Karpas-422 (cell line): ENCODE measurements at regions not wholly inside any gene's neighbourhood (a gene's known extent, or its start where the extent isn't known, plus 50 kb on each side); places are given as distances from the start of the nearest gene placed in this dataset.

Experiments
- DNase-seq: peaks from one replicate; pipeline ENCODE4 v3.0.0-alpha.2; 2015
- H2AFZ ChIP-seq: fragments of 200-600 bp; sonication (generic); 2 replicates; pipeline ENCODE4 v1.6.1; 2014; ENCODE audit warnings: antibody characterized with exemption, low read length, mixed read lengths
- H3K27ac ChIP-seq: fragments of 200-600 bp; sonication (generic); 2 replicates; pipeline ENCODE4 v1.5.1; 2014; ENCODE audit warnings: mild to moderate bottlenecking, low read length, moderate library complexity
- H3K27me3 ChIP-seq: fragments of 200-600 bp; sonication (generic); 2 replicates; pipeline ENCODE4 v1.6.1; 2014; ENCODE audit warnings: low read length, mixed read lengths
- H3K36me3 ChIP-seq: fragments of 200-600 bp; sonication (generic); 2 replicates; pipeline ENCODE4 v1.6.1; 2014; ENCODE audit warnings: low read length, mixed read lengths; ENCODE audit not compliant: insufficient read depth
- H3K4me1 ChIP-seq: fragments of 200-600 bp; sonication (generic); 2 replicates; pipeline ENCODE4 v1.6.1; 2014; ENCODE audit warnings: mild to moderate bottlenecking, low read length, mixed read lengths
- H3K4me2 ChIP-seq: fragments of 200-600 bp; sonication (generic); 2 replicates; pipeline ENCODE4 v1.6.1; 2014; ENCODE audit warnings: low read length, low read depth, mild to moderate bottlenecking; ENCODE audit not compliant: poor library complexity, severe bottlenecking
- H3K4me3 ChIP-seq: fragments of 200-600 bp; sonication (generic); 2 replicates; pipeline ENCODE4 v1.5.1; 2014; ENCODE audit warnings: mild to moderate bottlenecking, antibody characterized with exemption, low read length, mixed read lengths
- H3K79me2 ChIP-seq: fragments of 200-600 bp; sonication (generic); 2 replicates; pipeline ENCODE4 v1.6.1; 2014; ENCODE audit warnings: mild to moderate bottlenecking, low read length, mixed read lengths
- H3K9ac ChIP-seq: fragments of 200-600 bp; sonication (generic); 2 replicates; pipeline ENCODE4 v1.6.0; 2014; ENCODE audit warnings: low read length
- H3K9me2 ChIP-seq: fragments of 200-600 bp; sonication (generic), shearing (Covaris generic); replicated peaks from 2 replicates; pipeline ENCODE4 v1.6.0; 2014; ENCODE audit warnings: mild to moderate bottlenecking, low read length, moderate library complexity; ENCODE audit not compliant: insufficient read depth
- H3K9me3 ChIP-seq: fragments of 300-700, 200-600 bp; sonication (generic); 2 replicates; pipeline ENCODE4 v1.6.1; 2014; ENCODE audit warnings: low read length, mixed read lengths
- H4K20me1 ChIP-seq: fragments of 200-600 bp; sonication (generic); 2 replicates; pipeline ENCODE4 v1.6.1; 2014; ENCODE audit warnings: mild to moderate bottlenecking, antibody characterized with exemption, low read length, low read depth; ENCODE audit not compliant: insufficient read depth

DNA sequence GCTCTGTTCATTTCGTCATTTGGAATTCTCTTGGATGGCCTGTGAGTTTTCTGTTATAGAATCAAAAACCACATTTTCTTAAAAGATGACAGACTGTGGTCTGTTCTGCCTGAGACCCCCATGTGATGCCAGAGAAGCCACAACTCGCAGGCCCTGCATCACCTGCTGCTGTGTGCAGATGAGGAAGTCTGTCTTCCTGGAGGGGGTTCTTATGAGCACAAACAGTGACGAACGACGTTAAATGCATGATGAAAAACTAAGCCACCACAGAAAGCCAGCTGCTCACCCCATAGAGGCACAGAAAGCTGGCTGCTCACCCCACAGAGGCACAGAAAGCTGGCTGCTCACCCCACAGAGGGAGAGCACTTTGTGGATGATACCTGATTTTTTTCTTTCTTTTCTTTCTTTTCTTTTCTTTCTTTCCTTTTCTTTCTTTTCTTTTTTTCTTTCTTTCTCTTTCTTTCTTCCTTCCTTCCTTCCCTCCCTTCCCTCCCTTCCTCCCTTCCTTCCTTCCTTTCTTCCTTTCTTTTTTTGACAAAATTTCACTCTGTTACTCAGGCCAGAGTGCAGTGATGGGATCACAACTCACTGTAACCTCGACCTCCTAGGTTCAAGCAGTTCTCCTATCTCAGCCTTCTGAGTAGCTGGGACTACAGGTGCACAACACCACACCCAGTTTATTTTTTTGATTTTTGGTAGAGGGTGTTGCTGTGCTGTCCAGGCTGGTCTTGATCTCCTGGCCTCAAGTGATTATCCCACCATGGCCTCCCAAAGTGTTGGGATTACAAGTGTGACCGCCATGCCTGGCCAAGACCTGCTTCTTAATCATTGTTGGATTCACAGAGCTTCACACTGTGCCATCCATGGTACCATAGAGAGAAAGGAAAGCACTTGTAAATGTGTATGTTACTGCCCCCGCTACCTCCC lies 1191.4 kb downstream of the UQCRFS1 start:
- DNase-seq: no peak
- H3K79me2 ChIP-seq: no peaks in the 10 kb centered on the region
- H3K9me3 ChIP-seq: no peaks in the 10 kb centered on the region
- H3K27me3 ChIP-seq: no peaks in the 10 kb centered on the region
- H3K9me2 ChIP-seq: no peaks in the 10 kb centered on the region
- H3K9ac ChIP-seq: no peak overlapping the region
- H3K27ac ChIP-seq: no peak overlapping the region
- H3K4me2 ChIP-seq: no peak overlapping the region
- H3K36me3 ChIP-seq: no peaks in the 10 kb centered on the region
- no peak overlapping the region for H3K4me3 ChIP-seq
- no peaks in the 10 kb centered on the region for H3K4me1 ChIP-seq
- H4K20me1 ChIP-seq: no peaks in the 10 kb centered on the region
- H2AFZ ChIP-seq: no peak overlapping the region

DNA sequence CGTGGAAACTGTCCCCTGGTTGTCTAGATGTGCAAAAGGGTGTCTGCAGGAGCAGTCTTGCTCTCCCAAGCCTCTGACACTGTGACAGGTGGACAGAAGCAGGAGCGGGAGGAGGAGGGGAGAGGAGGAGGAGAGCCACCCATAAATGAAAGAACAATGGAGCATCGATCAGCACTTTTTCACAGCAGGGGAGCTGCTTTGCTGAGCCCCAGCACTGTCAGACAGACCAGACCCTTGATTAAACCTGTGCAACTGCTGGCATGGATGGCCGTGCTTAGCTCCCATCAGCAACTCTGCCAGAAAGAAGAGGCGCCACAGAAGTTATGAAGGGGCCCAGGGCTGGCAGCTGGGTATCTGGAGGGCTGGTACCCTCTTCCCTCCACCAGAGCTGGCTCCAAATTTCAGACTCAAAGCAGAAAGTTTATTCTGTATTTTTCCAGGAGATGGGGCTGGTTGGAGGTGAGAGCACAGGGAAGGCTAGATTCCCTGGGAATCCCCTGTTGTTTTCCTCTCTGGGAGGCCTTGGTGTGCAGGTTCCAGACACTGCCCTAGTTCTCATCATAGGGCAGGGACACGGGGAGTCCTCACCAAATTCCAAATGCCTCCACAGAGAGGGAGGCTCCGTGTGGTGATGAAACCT lies 1192.2 kb downstream of the UQCRFS1 start:
- no peak overlapping the region for H2AFZ ChIP-seq
- no peaks in the 10 kb centered on the region for H3K9me2 ChIP-seq
- DNase-seq: no peak
- no peaks in the 10 kb centered on the region for H3K36me3 ChIP-seq
- H3K4me3 ChIP-seq: no peak overlapping the region
- no peaks in the 10 kb centered on the region for H3K9me3 ChIP-seq
- no peaks in the 10 kb centered on the region for H3K27me3 ChIP-seq
- H4K20me1 ChIP-seq: no peaks in the 10 kb centered on the region
- no peaks in the 10 kb centered on the region for H3K4me1 ChIP-seq
- no peaks in the 10 kb centered on the region for H3K79me2 ChIP-seq
- no peak overlapping the region for H3K27ac ChIP-seq
- no peak overlapping the region for H3K9ac ChIP-seq
- no peak overlapping the region for H3K4me2 ChIP-seq

DNA sequence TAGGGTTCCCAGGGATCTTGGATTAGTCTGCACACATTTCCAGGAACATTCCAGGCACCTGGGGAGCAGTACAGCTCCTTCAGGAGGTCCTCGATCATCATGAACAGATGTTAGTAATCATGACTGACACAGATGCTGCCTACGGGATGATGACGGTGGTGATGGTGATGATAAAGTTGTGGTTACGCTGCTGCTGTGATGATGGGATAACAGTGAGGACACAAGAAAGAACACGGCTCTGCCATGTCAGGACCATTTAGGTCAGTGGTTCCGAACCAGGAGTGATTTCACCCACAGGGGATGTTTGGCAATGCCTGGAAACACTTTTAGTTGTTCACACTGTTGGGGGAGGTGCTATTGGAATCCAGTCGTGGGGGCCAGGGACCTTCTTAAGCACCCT lies 1193.0 kb downstream of the UQCRFS1 start:
- H3K27ac ChIP-seq: no peak overlapping the region
- H3K9ac ChIP-seq: no peak overlapping the region
- no peaks in the 10 kb centered on the region for H4K20me1 ChIP-seq
- no peaks in the 10 kb centered on the region for H3K9me2 ChIP-seq
- no peaks in the 10 kb centered on the region for H3K36me3 ChIP-seq
- DNase-seq: no peak
- no peak overlapping the region for H3K4me3 ChIP-seq
- no peaks in the 10 kb centered on the region for H3K4me1 ChIP-seq
- no peaks in the 10 kb centered on the region for H3K27me3 ChIP-seq
- no peaks in the 10 kb centered on the region for H3K9me3 ChIP-seq
- H3K4me2 ChIP-seq: no peak overlapping the region
- no peak overlapping the region for H2AFZ ChIP-seq
- no peaks in the 10 kb centered on the region for H3K79me2 ChIP-seq

DNA sequence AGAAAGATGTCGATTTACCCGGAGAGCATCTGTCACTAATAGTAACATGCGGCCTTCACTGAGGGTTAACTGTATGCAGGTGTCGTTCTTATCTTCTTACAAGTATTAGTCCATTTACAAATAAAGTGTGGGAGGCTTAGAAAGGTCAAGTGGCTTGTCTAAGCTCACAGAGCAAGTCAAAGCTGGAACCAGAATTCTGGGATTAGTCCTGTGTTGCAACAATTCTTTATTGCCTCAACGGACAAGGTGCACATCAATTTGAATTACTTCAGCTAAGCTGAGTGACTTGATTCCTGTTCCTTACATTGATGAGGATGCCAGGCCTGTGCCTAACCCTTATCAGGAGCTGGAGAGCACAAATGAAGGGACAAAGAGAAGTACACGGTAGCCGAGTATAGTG lies 1193.6 kb downstream of the UQCRFS1 start:
- Histone ChIP-seq H3K4me3 (no peak overlapping the region), H3K4me1 (no peaks in the 10 kb centered on the region), H3K36me3 (no peaks in the 10 kb centered on the region), H2AFZ (no peak overlapping the region), H3K9me3 (no peaks in the 10 kb centered on the region), H3K9ac (no peak overlapping the region), H3K27me3 (no peaks in the 10 kb centered on the region), H3K27ac (no peak overlapping the region), H3K9me2 (no peaks in the 10 kb centered on the region), H4K20me1 (no peaks in the 10 kb centered on the region), H3K4me2 (no peak overlapping the region), H3K79me2 (no peaks in the 10 kb centered on the region)
- no peak for DNase-seq

DNA sequence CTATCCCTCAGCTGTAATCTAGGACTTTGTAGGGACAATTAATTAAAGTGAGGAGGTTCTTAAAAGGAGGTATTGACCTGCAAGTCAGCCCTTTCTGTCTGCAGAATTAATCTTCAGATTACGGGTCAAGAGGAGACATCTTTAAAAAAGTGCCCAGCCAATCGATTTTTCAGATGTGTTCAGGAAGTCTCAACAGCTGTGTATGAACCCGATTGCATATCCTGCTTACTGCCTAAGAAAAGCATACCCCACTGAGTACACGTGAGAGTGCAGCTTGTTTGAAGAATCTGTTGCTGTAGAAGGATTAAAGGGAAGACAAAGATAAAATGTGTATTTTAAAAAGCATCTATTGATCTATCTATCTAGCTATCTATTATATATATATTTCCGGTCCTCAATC lies 1194.5 kb downstream of the UQCRFS1 start:
- DNase-seq: no peak
- no peaks in the 10 kb centered on the region for H3K36me3 ChIP-seq
- no peak overlapping the region for H3K4me2 ChIP-seq
- H2AFZ ChIP-seq: no peak overlapping the region
- no peaks in the 10 kb centered on the region for H3K9me2 ChIP-seq
- H3K27ac ChIP-seq: no peak overlapping the region
- H3K9ac ChIP-seq: no peak overlapping the region
- no peaks in the 10 kb centered on the region for H3K79me2 ChIP-seq
- no peaks in the 10 kb centered on the region for H3K4me1 ChIP-seq
- no peaks in the 10 kb centered on the region for H3K27me3 ChIP-seq
- H3K9me3 ChIP-seq: no peaks in the 10 kb centered on the region
- no peak overlapping the region for H3K4me3 ChIP-seq
- H4K20me1 ChIP-seq: no peaks in the 10 kb centered on the region

DNA sequence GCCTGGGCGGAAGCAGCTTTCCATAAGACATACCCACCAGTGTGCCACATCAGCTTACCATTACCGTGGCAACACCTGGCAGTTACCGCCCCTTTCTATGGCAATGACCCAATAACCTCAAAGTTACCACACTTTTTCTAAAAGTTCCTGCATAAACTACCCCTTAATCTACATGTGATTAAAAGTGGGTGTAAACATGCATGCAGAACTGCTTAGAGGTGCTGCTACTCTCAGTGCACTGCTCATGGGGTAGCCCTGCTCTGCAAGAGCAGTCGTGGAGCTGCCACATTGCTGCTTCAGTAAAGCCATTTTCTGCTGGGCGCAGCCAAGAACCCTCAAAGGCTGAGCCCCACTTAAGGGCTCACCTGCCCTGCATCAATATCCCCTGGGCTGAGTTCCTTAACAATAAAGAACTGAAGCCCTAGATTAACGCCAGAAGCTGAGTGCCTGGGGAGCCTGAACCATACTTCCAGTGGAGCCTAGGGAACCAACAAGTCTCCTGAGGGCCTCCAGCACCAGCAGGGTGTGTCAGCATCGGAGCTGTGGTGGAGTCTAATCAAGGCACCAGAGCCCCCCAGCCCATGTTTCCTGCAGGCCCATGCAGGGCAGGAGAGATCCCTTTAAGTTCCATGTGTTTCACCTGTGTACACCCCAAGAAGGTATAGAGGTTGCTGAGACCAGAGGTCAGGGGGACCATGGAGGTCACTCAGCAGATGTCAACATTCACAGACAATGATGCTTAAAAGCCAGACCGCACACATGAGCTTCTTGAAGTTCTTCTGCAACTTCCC lies 1198.1 kb downstream of the UQCRFS1 start:
- no peak overlapping the region for H3K4me3 ChIP-seq
- no peak overlapping the region for H3K4me2 ChIP-seq
- no peaks in the 10 kb centered on the region for H3K4me1 ChIP-seq
- no peak overlapping the region for H3K9ac ChIP-seq
- H3K9me3 ChIP-seq: no peaks in the 10 kb centered on the region
- no peak overlapping the region for H3K27ac ChIP-seq
- no peak for DNase-seq
- no peaks in the 10 kb centered on the region for H3K36me3 ChIP-seq
- H3K9me2 ChIP-seq: no peaks in the 10 kb centered on the region
- H2AFZ ChIP-seq: no peak overlapping the region
- H3K27me3 ChIP-seq: no peaks in the 10 kb centered on the region
- no peaks in the 10 kb centered on the region for H4K20me1 ChIP-seq
- no peaks in the 10 kb centered on the region for H3K79me2 ChIP-seq

DNA sequence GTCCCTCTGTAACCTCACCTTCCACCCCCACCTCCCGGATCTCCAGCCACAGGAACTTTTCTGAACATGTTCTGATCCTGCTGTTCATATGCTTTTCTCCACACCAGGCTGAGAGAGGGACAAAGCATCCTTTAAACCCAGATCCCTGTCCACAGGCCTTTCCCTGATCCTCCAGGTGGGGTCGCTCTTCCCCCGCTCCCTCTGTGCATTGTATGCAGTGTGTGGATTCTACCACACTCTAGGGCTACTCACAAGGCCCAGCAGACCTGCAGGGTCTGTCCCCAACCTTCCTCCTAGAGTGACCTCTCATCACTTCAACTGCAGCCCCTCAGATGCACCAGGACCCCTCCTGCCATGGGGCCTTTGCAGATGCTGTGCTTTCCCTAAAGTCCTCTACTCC lies 1200.6 kb downstream of the UQCRFS1 start:
- Histone ChIP-seq H2AFZ (no peak overlapping the region), H3K4me1 (no peaks in the 10 kb centered on the region), H4K20me1 (no peaks in the 10 kb centered on the region), H3K4me3 (no peak overlapping the region), H3K79me2 (no peaks in the 10 kb centered on the region), H3K9me2 (no peaks in the 10 kb centered on the region), H3K4me2 (no peak overlapping the region), H3K36me3 (no peaks in the 10 kb centered on the region), H3K9me3 (no peaks in the 10 kb centered on the region), H3K27me3 (no peaks in the 10 kb centered on the region), H3K9ac (no peak overlapping the region), H3K27ac (no peak overlapping the region)
- peak; percentile 73 for DNase-seq

DNA sequence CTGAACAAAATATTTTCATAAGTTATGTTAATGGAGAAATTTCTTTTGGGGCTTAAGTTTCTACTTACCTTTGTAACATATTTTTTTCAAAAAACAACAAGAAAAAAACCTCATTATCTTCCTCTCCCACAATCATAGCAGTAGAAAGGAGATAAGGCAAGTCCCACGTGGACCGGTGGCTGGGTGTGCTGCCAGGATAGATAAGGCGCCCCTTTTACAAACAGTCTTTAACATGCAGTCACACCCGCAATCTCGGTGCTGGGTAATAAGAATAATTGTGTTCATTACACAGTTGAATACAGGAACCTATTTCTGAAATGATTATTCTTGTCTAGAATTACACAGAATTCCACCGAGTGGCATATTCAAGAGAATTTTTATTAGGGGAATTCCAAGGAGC lies 1202.3 kb downstream of the UQCRFS1 start:
- no peak overlapping the region for H3K4me2 ChIP-seq
- H3K36me3 ChIP-seq: no peaks in the 10 kb centered on the region
- no peaks in the 10 kb centered on the region for H3K9me2 ChIP-seq
- H4K20me1 ChIP-seq: no peaks in the 10 kb centered on the region
- H3K9ac ChIP-seq: no peak overlapping the region
- no peak overlapping the region for H3K4me3 ChIP-seq
- no peaks in the 10 kb centered on the region for H3K9me3 ChIP-seq
- no peaks in the 10 kb centered on the region for H3K4me1 ChIP-seq
- DNase-seq: no peak
- no peak overlapping the region for H2AFZ ChIP-seq
- H3K27me3 ChIP-seq: no peaks in the 10 kb centered on the region
- no peak overlapping the region for H3K27ac ChIP-seq
- no peaks in the 10 kb centered on the region for H3K79me2 ChIP-seq
